Suprapubic skin (tissue), 4 donors: ENCODE measurements at regions not wholly inside any gene's neighbourhood (a gene's known extent, or its start where the extent isn't known, plus 50 kb on each side); places are given as distances from the start of the nearest gene placed in this dataset.

ENCODE experiments used
- DNase-seq, 2 donors: peaks; one replicate each; pipeline ENCODE4 v3.0.0-alpha.2; 2019; ENCODE audit warnings: low spot score in 2 of 2
- H3K27ac ChIP-seq: fragments of 200-600 bp; sonication (generic); one replicate; pipeline ENCODE4 v1.5.1; 2019
- H3K27me3 ChIP-seq: fragments of 200-600 bp; sonication (generic); one replicate; pipeline ENCODE4 v1.5.1; 2019
- H3K36me3 ChIP-seq: fragments of 200-600 bp; sonication (generic); one replicate; pipeline ENCODE4 v1.5.1; 2019
- H3K4me1 ChIP-seq: fragments of 200-600 bp; sonication (generic); one replicate; pipeline ENCODE4 v1.5.1; 2019
- H3K4me3 ChIP-seq: fragments of 200-600 bp; sonication (generic); one replicate; pipeline ENCODE4 v1.5.1; 2019; ENCODE audit warnings: mild to moderate bottlenecking
- H3K9me3 ChIP-seq: fragments of 200-600 bp; sonication (generic); one replicate; pipeline ENCODE4 v1.5.1; 2019
- CTCF ChIP-seq, 2 donors: fragments of 200-600 bp in 1 of 2; fragments of 450-650 bp in 1 of 2; sonication (generic) in 1 of 2; IDR thresholded peaks; one replicate each; pipeline ENCODE4 v1.5.1; 2016 to 2019; ENCODE audit warnings: antibody characterized with exemption in 2 of 2, mild to moderate bottlenecking in 1 of 2, moderate library complexity in 1 of 2
- EP300 ChIP-seq: sonication (generic); formaldehyde crosslinking; IDR thresholded peaks from one replicate; pipeline ENCODE4 v1.6.1; 2017; ENCODE audit warnings: antibody characterized with exemption
- POLR2A ChIP-seq, 2 donors: fragments of 450-650 bp; IDR thresholded peaks; one replicate each; pipeline ENCODE4 v1.6.1; 2017; ENCODE audit warnings: antibody characterized with exemption in 2 of 2, mild to moderate bottlenecking in 2 of 2, moderate library complexity in 2 of 2
- POLR2AphosphoS5 ChIP-seq, 3 donors: sonication (generic); formaldehyde crosslinking; IDR thresholded peaks; one replicate each; pipeline ENCODE4 v1.6.1; 2017; ENCODE audit warnings: antibody characterized with exemption in 3 of 3
- WGBS: methylation state at CpG from one replicate; pipeline ENCODE4 v1.1.5; 2018; 5-methylcytosine and 5-hydroxymethylcytosine counted together

GRCh38 chr18:2009942-2010697 lies 561.2 kb downstream of the METTL4 start:
- 60% methylated on average over 2 of the region's 2 CpGs for WGBS
- Histone ChIP-seq H3K9me3 (no peaks in the 10 kb centered on the region), H3K27ac (no peak overlapping the region), H3K36me3 (no peaks in the 10 kb centered on the region), H3K27me3 (no peaks in the 10 kb centered on the region), H3K4me1 (no peaks in the 10 kb centered on the region), H3K4me3 (no peak overlapping the region)
- TF ChIP-seq POLR2AphosphoS5 (IDR thresholded peaks at IDR 0.05) (no peak), EP300 (no peak), CTCF (IDR thresholded peaks at IDR 0.05) (no peak), POLR2A (IDR thresholded peaks at IDR 0.05) (no peak)
- DNase-seq: no peak

GRCh38 chr18:2027016-2027415 lies 544.3 kb downstream of the METTL4 start:
- Histone ChIP-seq H3K4me1 (no peaks in the 10 kb centered on the region), H3K27me3 (no peaks in the 10 kb centered on the region), H3K36me3 (no peaks in the 10 kb centered on the region), H3K27ac (no peak overlapping the region), H3K9me3 (no peaks in the 10 kb centered on the region), H3K4me3 (no peak overlapping the region)
- WGBS: 44% methylated on average over 2 of the region's 2 CpGs
- DNase-seq: no peak
- TF ChIP-seq CTCF (IDR thresholded peaks at IDR 0.05): no peak
- no peak for TF ChIP-seq EP300
- TF ChIP-seq POLR2A (IDR thresholded peaks at IDR 0.05): no peak
- TF ChIP-seq POLR2AphosphoS5 (IDR thresholded peaks at IDR 0.05): no peak

- TF ChIP-seq CTCF (IDR thresholded peaks at IDR 0.05) (no peak), EP300 (no peak), POLR2AphosphoS5 (IDR thresholded peaks at IDR 0.05) (no peak)
Measured at GRCh38 chr18:2027756-2028155, 543.5 kb downstream of the METTL4 start.

GRCh38 chr18:2028986-2029385 lies 542.3 kb downstream of the METTL4 start:
- no peaks in the 10 kb centered on the region for H3K4me1 ChIP-seq
- H3K4me3 ChIP-seq: no peak overlapping the region
- TF ChIP-seq POLR2A (IDR thresholded peaks at IDR 0.05) (no peak), EP300 (no peak), CTCF (IDR thresholded peaks at IDR 0.05) (no peak), POLR2AphosphoS5 (IDR thresholded peaks at IDR 0.05) (no peak)
- no peak overlapping the region for H3K27ac ChIP-seq
- H3K36me3 ChIP-seq: no peaks in the 10 kb centered on the region
- WGBS: 48% methylated on average over 3 of the region's 3 CpGs
- no peaks in the 10 kb centered on the region for H3K27me3 ChIP-seq
- no peak for DNase-seq
- no peaks in the 10 kb centered on the region for H3K9me3 ChIP-seq

More at GRCh38 chr18:2027756-2028155, 543.5 kb downstream of the METTL4 start:
- DNase-seq: no peak
- no peaks in the 10 kb centered on the region for H3K9me3 ChIP-seq
- no peak overlapping the region for H3K27ac ChIP-seq
- no peak overlapping the region for H3K4me3 ChIP-seq
- H3K36me3 ChIP-seq: no peaks in the 10 kb centered on the region
- H3K27me3 ChIP-seq: no peaks in the 10 kb centered on the region
- no peaks in the 10 kb centered on the region for H3K4me1 ChIP-seq

- Histone ChIP-seq H3K27me3 (no peaks in the 10 kb centered on the region), H3K9me3 (no peaks in the 10 kb centered on the region), H3K27ac (no peak overlapping the region), H3K4me1 (no peaks in the 10 kb centered on the region), H3K36me3 (no peaks in the 10 kb centered on the region), H3K4me3 (no peak overlapping the region)
- TF ChIP-seq POLR2A (IDR thresholded peaks at IDR 0.05) (no peak), EP300 (no peak), CTCF (IDR thresholded peaks at IDR 0.05) (no peak), POLR2AphosphoS5 (IDR thresholded peaks at IDR 0.05) (no peak)
- no peak for DNase-seq
Measured at GRCh38 chr18:2030647-2031046, 540.7 kb downstream of the METTL4 start.
